SHP77 treated with DMSO at 0.1 percent for 48 hours (cell line): ENCODE measurements at regions not wholly inside any gene's neighbourhood (a gene's known extent, or its start where the extent isn't known, plus 50 kb on each side); places are given as distances from the start of the nearest gene placed in this dataset.

Experiments used
- DNase-seq: peaks from one replicate; lab custom pipeline; 2025; lab: John Stamatoyannopoulos, UW

DNA sequence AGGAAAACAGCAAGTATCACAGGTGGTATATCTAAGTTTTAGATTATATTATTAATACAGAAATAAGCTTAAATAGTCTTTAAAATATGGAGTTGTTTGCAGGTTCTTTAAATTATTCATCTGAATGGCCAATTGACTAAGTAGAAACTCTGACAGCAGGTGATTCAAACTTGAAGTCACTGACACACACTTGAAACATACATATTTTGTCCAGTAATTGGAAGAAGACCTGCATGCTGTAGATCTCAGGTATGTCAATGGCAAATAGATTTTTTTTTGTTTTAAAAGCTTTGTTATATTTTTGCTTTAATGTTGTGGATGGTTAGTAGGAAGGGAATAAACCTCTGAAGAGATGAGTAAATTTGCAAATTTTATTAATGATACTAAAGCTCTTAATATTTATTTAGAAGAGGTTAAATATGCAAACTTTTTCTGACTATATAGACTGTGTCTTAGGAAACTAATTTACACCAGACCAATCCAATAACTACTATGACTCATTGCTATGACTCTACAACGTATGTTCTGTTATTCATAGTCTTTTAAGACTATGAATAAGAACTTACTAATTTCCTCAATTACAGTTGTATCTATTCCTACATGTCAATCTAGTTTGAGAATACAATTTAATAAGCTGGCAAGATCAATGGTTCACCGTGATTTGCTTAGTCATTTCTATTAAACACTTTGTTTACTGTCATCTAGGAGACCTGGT, 53.9 kb upstream of the RORB start:
- no peak for DNase-seq

DNA sequence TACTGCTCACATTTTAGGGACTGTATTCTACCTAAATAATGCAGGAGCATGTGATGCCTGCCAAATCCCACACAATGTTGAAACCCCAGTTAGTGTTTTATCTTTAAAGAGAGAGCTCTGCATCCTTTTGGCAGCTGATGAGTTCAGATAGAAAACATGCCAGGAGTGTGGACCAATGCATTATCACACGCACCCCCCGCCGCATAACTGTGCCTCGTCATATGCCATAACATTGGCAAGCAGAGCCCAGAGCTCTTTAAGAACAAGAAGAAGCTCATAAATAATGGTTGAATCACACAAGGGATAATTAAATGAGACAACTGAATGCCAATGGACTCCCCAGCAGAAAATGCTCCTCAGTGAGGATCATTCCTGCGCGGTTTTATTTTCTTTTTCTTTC, 52.8 kb upstream of the RORB start:
- DNase-seq: no peak
